ENCODE measurements at regions not wholly inside any gene's neighbourhood (a gene's known extent, or its start where the extent isn't known, plus 50 kb on each side); places are given as distances from the start of the nearest gene placed in this dataset.

DNA sequence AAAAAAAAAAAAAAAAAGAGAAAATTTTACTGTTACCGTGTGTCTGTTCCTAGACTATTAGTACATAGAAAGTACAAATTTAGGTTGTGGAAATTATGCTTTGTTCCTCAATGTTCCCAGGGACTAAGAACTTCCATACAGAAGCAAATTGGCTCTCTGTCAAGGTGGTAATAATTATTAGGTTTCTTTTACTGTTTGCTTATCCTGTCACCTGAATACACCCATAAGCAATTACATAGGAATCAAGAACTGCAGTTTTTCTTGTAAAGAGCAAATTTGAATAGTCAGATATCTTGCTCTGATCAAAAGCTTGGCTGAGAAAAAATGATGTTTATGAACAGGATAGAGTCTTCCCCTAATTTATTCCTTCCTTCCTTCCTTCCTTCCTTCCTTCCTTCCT is 191.2 kb downstream of the AEBP2 start:
- DNase-seq = no peak
- Histone ChIP-seq H3K36me3 (ENCODE audit: control insufficient read depth, insufficient read depth, low read length) (no peaks in the 10 kb centered on the region), H3K27ac (ENCODE audit: insufficient read depth, low read length, poor library complexity, severe bottlenecking) (no peak overlapping the region), H3K27me3 (ENCODE audit: control insufficient read depth, insufficient read depth, low read length) (no peaks in the 10 kb centered on the region), H3K4me1 (ENCODE audit: control insufficient read depth, insufficient read depth, low read length, poor library complexity, severe bottlenecking) (no peaks in the 10 kb centered on the region), H3K4me3 (ENCODE audit: low read depth, low read length) (no peak overlapping the region), H3K9me3 (ENCODE audit: control insufficient read depth in 2 of 2, low read length in 2 of 2) (no peaks in the 10 kb centered on the region)
- Mint-ChIP-seq H3K9me3 (no peaks in the 10 kb centered on the region), H3K27me3 (no peaks in the 10 kb centered on the region), H3K27ac (no peak overlapping the region), H3K4me1 (peaks cover 0 to 2% (median 0%) of the 10 kb centered on the region in 4 donors), H3K36me3 (peaks cover 10% of the 10 kb centered on the region), H3K4me3 (no peak overlapping the region)
- ATAC-seq (ENCODE audit: low read depth in 2 of 2) = no peak

DNA sequence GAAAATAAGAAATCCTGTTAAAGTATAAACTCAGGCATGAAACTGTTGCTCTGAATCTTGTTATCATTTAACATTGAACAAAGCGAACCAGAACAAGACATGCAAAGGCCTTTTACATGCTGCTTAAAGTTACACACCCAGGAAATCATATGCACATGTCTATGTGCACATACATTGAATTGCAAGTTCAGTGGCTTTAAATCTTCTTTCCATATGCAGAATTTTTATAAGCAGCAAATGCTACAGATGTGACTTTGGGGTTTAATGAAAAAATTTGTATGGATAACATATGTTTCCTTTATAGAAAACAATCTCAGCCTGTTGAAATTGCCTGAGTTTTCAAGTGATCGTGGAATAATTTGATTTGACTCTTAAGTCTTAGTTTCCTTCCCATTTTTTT is 193.9 kb downstream of the AEBP2 start:
- no peak overlapping the region for H3K4me3 ChIP-seq (ENCODE audit: low read depth, low read length)
- DNase-seq (no peak), ATAC-seq (ENCODE audit: low read depth in 2 of 2) (no peak)
- Mint-ChIP-seq H3K27me3 (no peaks in the 10 kb centered on the region), H3K27ac (no peak overlapping the region), H3K9me3 (no peaks in the 10 kb centered on the region), H3K36me3 (peaks cover 4% of the 10 kb centered on the region), H3K4me1 (peaks cover 0 to 2% (median 0%) of the 10 kb centered on the region in 4 donors), H3K4me3 (no peak overlapping the region)
- no peaks in the 10 kb centered on the region for H3K27me3 ChIP-seq (ENCODE audit: control insufficient read depth, insufficient read depth, low read length)
- H3K36me3 ChIP-seq (ENCODE audit: control insufficient read depth, insufficient read depth, low read length) = no peaks in the 10 kb centered on the region
- no peaks in the 10 kb centered on the region for H3K4me1 ChIP-seq (ENCODE audit: control insufficient read depth, insufficient read depth, low read length, poor library complexity, severe bottlenecking)
- H3K9me3 ChIP-seq (ENCODE audit: control insufficient read depth in 2 of 2, low read length in 2 of 2) = no peaks in the 10 kb centered on the region
- no peak overlapping the region for H3K27ac ChIP-seq (ENCODE audit: insufficient read depth, low read length, poor library complexity, severe bottlenecking)

- H3K9me3 Mint-ChIP-seq = no peaks in the 10 kb centered on the region
- H3K4me1 Mint-ChIP-seq = peaks cover 0 to 2% (median 0%) of the 10 kb centered on the region in 4 donors
Measured at GRCh38 chr12:19633641-19634040, 194.3 kb downstream of the AEBP2 start.

GRCh38 chr12:19639781-19640415 is 200.6 kb downstream of the AEBP2 start:
- Mint-ChIP-seq H3K27ac (no peak overlapping the region), H3K36me3 (no peaks in the 10 kb centered on the region), H3K27me3 (no peaks in the 10 kb centered on the region), H3K9me3 (peaks cover 0 to 1% (median 0%) of the 10 kb centered on the region in 7 donors), H3K4me3 (no peak overlapping the region), H3K4me1 (no peaks in the 10 kb centered on the region)
- H3K27ac ChIP-seq (ENCODE audit: insufficient read depth, low read length, poor library complexity, severe bottlenecking) = no peak overlapping the region
- ATAC-seq (ENCODE audit: low read depth in 2 of 2) (no peak), DNase-seq (no peak)
- H3K4me3 ChIP-seq (ENCODE audit: low read depth, low read length) = no peak overlapping the region
- no peaks in the 10 kb centered on the region for H3K9me3 ChIP-seq (ENCODE audit: control insufficient read depth in 2 of 2, low read length in 2 of 2)
- no peaks in the 10 kb centered on the region for H3K27me3 ChIP-seq (ENCODE audit: control insufficient read depth, insufficient read depth, low read length)
- no peaks in the 10 kb centered on the region for H3K4me1 ChIP-seq (ENCODE audit: control insufficient read depth, insufficient read depth, low read length, poor library complexity, severe bottlenecking)
- H3K36me3 ChIP-seq (ENCODE audit: control insufficient read depth, insufficient read depth, low read length) = no peaks in the 10 kb centered on the region

More at GRCh38 chr12:19633641-19634040, 194.3 kb downstream of the AEBP2 start:
- Histone ChIP-seq H3K4me3 (ENCODE audit: low read depth, low read length) (no peak overlapping the region), H3K27me3 (ENCODE audit: control insufficient read depth, insufficient read depth, low read length) (no peaks in the 10 kb centered on the region), H3K27ac (ENCODE audit: insufficient read depth, low read length, poor library complexity, severe bottlenecking) (no peak overlapping the region), H3K36me3 (ENCODE audit: control insufficient read depth, insufficient read depth, low read length) (no peaks in the 10 kb centered on the region), H3K9me3 (ENCODE audit: control insufficient read depth in 2 of 2, low read length in 2 of 2) (no peaks in the 10 kb centered on the region), H3K4me1 (ENCODE audit: control insufficient read depth, insufficient read depth, low read length, poor library complexity, severe bottlenecking) (no peaks in the 10 kb centered on the region)
- Mint-ChIP-seq H3K27ac (no peak overlapping the region), H3K4me3 (no peak overlapping the region), H3K36me3 (peaks cover 4% of the 10 kb centered on the region), H3K27me3 (no peaks in the 10 kb centered on the region)
- no peak for DNase-seq
- no peak for ATAC-seq (ENCODE audit: low read depth in 2 of 2)

GRCh38 chr12:19641235-19642080 is 202.2 kb downstream of the AEBP2 start:
- Histone ChIP-seq H3K9me3 (ENCODE audit: control insufficient read depth in 2 of 2, low read length in 2 of 2) (no peaks in the 10 kb centered on the region), H3K36me3 (ENCODE audit: control insufficient read depth, insufficient read depth, low read length) (no peaks in the 10 kb centered on the region), H3K4me1 (ENCODE audit: control insufficient read depth, insufficient read depth, low read length, poor library complexity, severe bottlenecking) (no peaks in the 10 kb centered on the region), H3K27me3 (ENCODE audit: control insufficient read depth, insufficient read depth, low read length) (no peaks in the 10 kb centered on the region), H3K4me3 (ENCODE audit: low read depth, low read length) (no peak overlapping the region), H3K27ac (ENCODE audit: insufficient read depth, low read length, poor library complexity, severe bottlenecking) (no peak overlapping the region)
- no peak for ATAC-seq (ENCODE audit: low read depth in 2 of 2)
- Mint-ChIP-seq H3K36me3 (no peaks in the 10 kb centered on the region), H3K27me3 (no peaks in the 10 kb centered on the region), H3K27ac (peak overlapping the region in 1 of 3 donors; percentile 68), H3K9me3 (peaks cover 0 to 5% (median 1%) of the 10 kb centered on the region in 7 donors), H3K4me1 (no peaks in the 10 kb centered on the region), H3K4me3 (no peak overlapping the region)
- no peak for DNase-seq

GRCh38 chr12:19642345-19642744 is 203.1 kb downstream of the AEBP2 start:
- Mint-ChIP-seq H3K36me3 (no peaks in the 10 kb centered on the region), H3K27me3 (no peaks in the 10 kb centered on the region), H3K4me3 (no peak overlapping the region), H3K9me3 (peaks cover 0 to 5% (median 1%) of the 10 kb centered on the region in 7 donors), H3K27ac (no peak overlapping the region), H3K4me1 (no peaks in the 10 kb centered on the region)
- H3K27me3 ChIP-seq (ENCODE audit: control insufficient read depth, insufficient read depth, low read length) = no peaks in the 10 kb centered on the region
- no peak overlapping the region for H3K27ac ChIP-seq (ENCODE audit: insufficient read depth, low read length, poor library complexity, severe bottlenecking)
- H3K4me3 ChIP-seq (ENCODE audit: low read depth, low read length) = no peak overlapping the region
- H3K4me1 ChIP-seq (ENCODE audit: control insufficient read depth, insufficient read depth, low read length, poor library complexity, severe bottlenecking) = no peaks in the 10 kb centered on the region
- ATAC-seq (ENCODE audit: low read depth in 2 of 2) (no peak), DNase-seq (no peak)
- no peaks in the 10 kb centered on the region for H3K36me3 ChIP-seq (ENCODE audit: control insufficient read depth, insufficient read depth, low read length)
- no peaks in the 10 kb centered on the region for H3K9me3 ChIP-seq (ENCODE audit: control insufficient read depth in 2 of 2, low read length in 2 of 2)

DNA sequence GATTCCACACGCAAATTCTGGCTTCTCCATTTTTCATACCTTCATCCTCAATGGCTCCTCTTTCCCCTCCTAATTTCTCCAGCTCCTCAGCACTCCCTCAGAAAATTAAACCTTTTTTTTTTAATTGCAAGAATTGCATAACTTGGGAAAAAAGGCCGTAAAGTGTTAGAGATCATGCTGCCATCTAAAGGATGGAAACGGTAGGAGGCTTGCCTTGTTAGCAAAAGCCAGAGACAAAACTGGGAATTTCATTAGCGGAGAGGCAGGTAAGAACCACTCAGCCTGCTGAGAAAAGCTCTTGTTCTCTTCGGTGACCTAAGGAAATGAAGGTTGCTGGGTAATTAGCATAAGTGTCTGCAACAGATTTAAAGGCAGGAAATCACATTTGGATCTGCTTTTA is 204.3 kb downstream of the AEBP2 start:
- Histone ChIP-seq H3K36me3 (ENCODE audit: control insufficient read depth, insufficient read depth, low read length) (no peaks in the 10 kb centered on the region), H3K27me3 (ENCODE audit: control insufficient read depth, insufficient read depth, low read length) (no peaks in the 10 kb centered on the region), H3K4me1 (ENCODE audit: control insufficient read depth, insufficient read depth, low read length, poor library complexity, severe bottlenecking) (no peaks in the 10 kb centered on the region), H3K4me3 (ENCODE audit: low read depth, low read length) (no peak overlapping the region), H3K27ac (ENCODE audit: insufficient read depth, low read length, poor library complexity, severe bottlenecking) (no peak overlapping the region), H3K9me3 (ENCODE audit: control insufficient read depth in 2 of 2, low read length in 2 of 2) (no peaks in the 10 kb centered on the region)
- H3K36me3 Mint-ChIP-seq = no peaks in the 10 kb centered on the region
- no peak overlapping the region for H3K4me3 Mint-ChIP-seq
- DNase-seq (no peak), ATAC-seq (ENCODE audit: low read depth in 2 of 2) (no peak)
- H3K27me3 Mint-ChIP-seq = no peaks in the 10 kb centered on the region
- no peak overlapping the region for H3K27ac Mint-ChIP-seq
- H3K9me3 Mint-ChIP-seq = peaks cover 0 to 5% (median 2%) of the 10 kb centered on the region in 7 donors
- peaks cover 0 to 2% (median 0%) of the 10 kb centered on the region in 4 donors for H3K4me1 Mint-ChIP-seq

All from CD4-positive, CD25-positive, alpha-beta regulatory T cell (primary cell).